ENCODE measurements at regions not wholly inside any gene's neighbourhood (a gene's known extent, or its start where the extent isn't known, plus 50 kb on each side); places are given as distances from the start of the nearest gene placed in this dataset.

GRCh38 chr2:107182981-107183380 is 297.0 kb upstream of the ST6GAL2 start (continued):
- no peak for TF ChIP-seq E2F5 (CRISPR knock-in tag; IDR thresholded peaks at IDR 0.05)
- no peak for TF ChIP-seq FOXP4 (CRISPR knock-in tag; IDR thresholded peaks at IDR 0.05)
- no peak for TF ChIP-seq ARID4B (CRISPR knock-in tag; IDR thresholded peaks at IDR 0.05; ENCODE audit: borderline replicate concordance)
- no peak for TF ChIP-seq FOXK1 (CRISPR knock-in tag; IDR thresholded peaks at IDR 0.05)
- no peak for TF ChIP-seq RELA (CRISPR knock-in tag; IDR thresholded peaks at IDR 0.05; ENCODE audit: borderline replicate concordance)
- no peak for TF ChIP-seq FOXP1 (CRISPR knock-in tag; IDR thresholded peaks at IDR 0.05; ENCODE audit: borderline replicate concordance)
- TF ChIP-seq NFE2L1 (CRISPR knock-in tag; IDR thresholded peaks at IDR 0.05): no peak
- TF ChIP-seq ZSCAN18 (CRISPR knock-in tag; IDR thresholded peaks at IDR 0.05): no peak
- TF ChIP-seq ZNF423 (CRISPR knock-in tag; IDR thresholded peaks at IDR 0.05): no peak
- TF ChIP-seq NFATC4 (CRISPR knock-in tag; IDR thresholded peaks at IDR 0.05): no peak
- no peak for TF ChIP-seq IRF2 (CRISPR knock-in tag; IDR thresholded peaks at IDR 0.05; ENCODE audit: borderline replicate concordance, low read depth)

- no peak overlapping the region for H3K4me3 Mint-ChIP-seq
- no peaks in the 10 kb centered on the region for H3K27me3 Mint-ChIP-seq (ENCODE audit: low read depth)
- H3K36me3 Mint-ChIP-seq: no peaks in the 10 kb centered on the region
- no peaks in the 10 kb centered on the region for H3K4me1 Mint-ChIP-seq
- POLR2A ChIA-PET: no interaction called here
- no peaks in the 10 kb centered on the region for H3K9me3 Mint-ChIP-seq
- CTCF ChIA-PET: no interaction called here
- ATAC-seq (no peak), DNase-seq (ENCODE audit: low spot score) (no peak)
- H3K27ac Mint-ChIP-seq: no peak overlapping the region
- TF ChIP-seq IRF2 (CRISPR knock-in tag; IDR thresholded peaks at IDR 0.05; ENCODE audit: borderline replicate concordance, low read depth): no peak
- no peak for TF ChIP-seq ERG (CRISPR knock-in tag; IDR thresholded peaks at IDR 0.05)
- no peak for TF ChIP-seq ATF2 (CRISPR knock-in tag; IDR thresholded peaks at IDR 0.05; ENCODE audit: borderline replicate concordance, low read depth)
- TF ChIP-seq ELF4 (CRISPR knock-in tag; IDR thresholded peaks at IDR 0.05; ENCODE audit: low read depth): no peak
- no peak for TF ChIP-seq NFATC4 (CRISPR knock-in tag; IDR thresholded peaks at IDR 0.05)
- TF ChIP-seq IRF1 (CRISPR knock-in tag; IDR thresholded peaks at IDR 0.05): no peak
- TF ChIP-seq ZBTB43 (CRISPR knock-in tag; IDR thresholded peaks at IDR 0.05): no peak
- no peak for TF ChIP-seq ZNF423 (CRISPR knock-in tag; IDR thresholded peaks at IDR 0.05)
- no peak for TF ChIP-seq CREB1 (CRISPR knock-in tag; IDR thresholded peaks at IDR 0.05)
- TF ChIP-seq TEAD1 (CRISPR knock-in tag; IDR thresholded peaks at IDR 0.05): no peak
- TF ChIP-seq GTF2I (CRISPR knock-in tag; conservative IDR thresholded peaks at IDR 0.05): no peak
Observed at GRCh38 chr2:107187870-107188269, 301.9 kb upstream of the ST6GAL2 start.
